Loucy (cell line): ENCODE measurements at regions not wholly inside any gene's neighbourhood (a gene's known extent, or its start where the extent isn't known, plus 50 kb on each side); places are given as distances from the start of the nearest gene placed in this dataset.
"Not testable (repeated sequence)": the region's sequence is repeated elsewhere in the genome, so short reads cannot be mapped to it uniquely, and the experiment has no call there.

Source experiments
- H2AFZ ChIP-seq: fragments of 200-600 bp; sonication (generic); 2 replicates; pipeline ENCODE4 v1.6.0; 2016; ENCODE audit warnings: antibody characterized with exemption, mild to moderate bottlenecking, low read length, moderate library complexity
- H3F3A ChIP-seq: fragments of 200-600 bp; 2 replicates; pipeline ENCODE4 v1.6.0; 2016; ENCODE audit warnings: antibody characterized with exemption, low read depth, mild to moderate bottlenecking
- H3K27me3 ChIP-seq: fragments of 200-600 bp; sonication (generic); 2 replicates; pipeline ENCODE4 v1.6.1; 2014; ENCODE audit warnings: low read length, mild to moderate bottlenecking; ENCODE audit not compliant: insufficient read depth, poor library complexity, severe bottlenecking
- H3K36me3 ChIP-seq: fragments of 200-600 bp; sonication (generic); 2 replicates; pipeline ENCODE4 v1.6.1; 2016; ENCODE audit warnings: low read length; ENCODE audit not compliant: insufficient read depth
- H3K4me1 ChIP-seq: fragments of 200-600 bp; sonication (generic); 2 replicates; pipeline ENCODE4 v1.5.1; 2014; ENCODE audit warnings: low read length, mild to moderate bottlenecking; ENCODE audit not compliant: insufficient read depth, poor library complexity, severe bottlenecking
- H3K4me2 ChIP-seq: fragments of 200-600 bp; sonication (generic); 2 replicates; pipeline ENCODE4 v1.6.0; 2014; ENCODE audit warnings: antibody characterized with exemption, low read length, low read depth, mild to moderate bottlenecking; ENCODE audit not compliant: poor library complexity, severe bottlenecking
- H3K4me3 ChIP-seq: fragments of 200-600 bp; sonication (generic); 2 replicates; pipeline ENCODE4 v1.5.1; 2014; ENCODE audit warnings: low read length, mild to moderate bottlenecking, mixed read lengths; ENCODE audit not compliant: poor library complexity, severe bottlenecking
- H3K79me2 ChIP-seq: fragments of 200-600 bp; sonication (generic); 2 replicates; pipeline ENCODE4 v1.6.1; 2014; ENCODE audit warnings: low read length; ENCODE audit not compliant: insufficient read depth
- H3K9ac ChIP-seq: fragments of 200-600 bp; sonication (generic); 2 replicates; pipeline ENCODE4 v1.6.0; 2014; ENCODE audit warnings: mild to moderate bottlenecking, low read depth, low read length, moderate library complexity; ENCODE audit not compliant: poor library complexity, severe bottlenecking
- H3K9me2 ChIP-seq: fragments of 200-600 bp; sonication (generic); replicated peaks from 2 replicates; pipeline ENCODE4 v1.6.1; 2016; ENCODE audit warnings: low read depth, low read length, mixed read lengths
- H3K9me3 ChIP-seq: fragments of 200-600 bp; sonication (generic); 2 replicates; pipeline ENCODE4 v1.6.1; 2014; ENCODE audit warnings: mild to moderate bottlenecking, antibody characterized with exemption, low read length, low read depth; ENCODE audit not compliant: insufficient read depth
- H4K20me1 ChIP-seq: fragments of 200-600 bp; sonication (generic); 2 replicates; pipeline ENCODE4 v1.6.0; 2014; ENCODE audit warnings: antibody characterized with exemption, low read length, mild to moderate bottlenecking; ENCODE audit not compliant: insufficient read depth, poor library complexity, severe bottlenecking
- EZH2phosphoT487 ChIP-seq: fragments of 200-600 bp; IDR thresholded peaks from 2 replicates; pipeline ENCODE4 v1.6.1; 2018; ENCODE audit warnings: antibody characterized with exemption, mild to moderate bottlenecking, moderate library complexity, borderline replicate concordance
- TF ChIP-seq, protein P1 (sequence below): fragments of 200-600 bp; sonication (generic); conservative IDR thresholded peaks from 2 replicates; pipeline ENCODE4 v1.5.1; 2014; ENCODE audit warnings: mild to moderate bottlenecking, antibody characterized with exemption, low read length

DNA sequence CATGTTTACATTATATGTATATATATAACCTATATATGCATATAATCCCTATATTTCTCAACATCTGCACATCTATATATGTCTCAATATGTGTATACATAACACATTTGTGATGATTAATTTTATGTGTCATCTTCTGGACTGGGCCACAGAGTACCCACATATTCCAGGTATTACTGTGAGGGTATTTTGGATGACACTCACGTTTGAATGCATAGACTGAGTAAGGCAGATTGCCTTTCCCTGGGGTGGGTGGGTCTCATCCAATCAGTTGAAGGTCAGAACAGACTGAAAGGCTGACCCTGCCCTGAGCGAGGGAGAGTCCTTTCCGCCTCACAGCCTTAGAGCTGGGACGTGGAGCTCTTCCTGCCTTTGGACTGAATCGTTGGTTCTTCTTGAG is 295.2 kb upstream of the PFKP start:
- no peak for TF ChIP-seq EZH2phosphoT487
- TF ChIP-seq, protein P1, sequence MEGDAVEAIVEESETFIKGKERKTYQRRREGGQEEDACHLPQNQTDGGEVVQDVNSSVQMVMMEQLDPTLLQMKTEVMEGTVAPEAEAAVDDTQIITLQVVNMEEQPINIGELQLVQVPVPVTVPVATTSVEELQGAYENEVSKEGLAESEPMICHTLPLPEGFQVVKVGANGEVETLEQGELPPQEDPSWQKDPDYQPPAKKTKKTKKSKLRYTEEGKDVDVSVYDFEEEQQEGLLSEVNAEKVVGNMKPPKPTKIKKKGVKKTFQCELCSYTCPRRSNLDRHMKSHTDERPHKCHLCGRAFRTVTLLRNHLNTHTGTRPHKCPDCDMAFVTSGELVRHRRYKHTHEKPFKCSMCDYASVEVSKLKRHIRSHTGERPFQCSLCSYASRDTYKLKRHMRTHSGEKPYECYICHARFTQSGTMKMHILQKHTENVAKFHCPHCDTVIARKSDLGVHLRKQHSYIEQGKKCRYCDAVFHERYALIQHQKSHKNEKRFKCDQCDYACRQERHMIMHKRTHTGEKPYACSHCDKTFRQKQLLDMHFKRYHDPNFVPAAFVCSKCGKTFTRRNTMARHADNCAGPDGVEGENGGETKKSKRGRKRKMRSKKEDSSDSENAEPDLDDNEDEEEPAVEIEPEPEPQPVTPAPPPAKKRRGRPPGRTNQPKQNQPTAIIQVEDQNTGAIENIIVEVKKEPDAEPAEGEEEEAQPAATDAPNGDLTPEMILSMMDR, result no peak
- Histone ChIP-seq H3F3A (no peaks in the 10 kb centered on the region), H3K4me1 (no peaks in the 10 kb centered on the region), H3K79me2 (no peaks in the 10 kb centered on the region), H3K9ac (no peak overlapping the region), H3K4me3 (no peak overlapping the region), H3K36me3 (no peaks in the 10 kb centered on the region), H3K27me3 (no peaks in the 10 kb centered on the region), H2AFZ (no peak overlapping the region), H3K4me2 (no peak overlapping the region), H3K9me3 (no peaks in the 10 kb centered on the region), H3K9me2 (no peaks in the 10 kb centered on the region), H4K20me1 (no peaks in the 10 kb centered on the region)

DNA sequence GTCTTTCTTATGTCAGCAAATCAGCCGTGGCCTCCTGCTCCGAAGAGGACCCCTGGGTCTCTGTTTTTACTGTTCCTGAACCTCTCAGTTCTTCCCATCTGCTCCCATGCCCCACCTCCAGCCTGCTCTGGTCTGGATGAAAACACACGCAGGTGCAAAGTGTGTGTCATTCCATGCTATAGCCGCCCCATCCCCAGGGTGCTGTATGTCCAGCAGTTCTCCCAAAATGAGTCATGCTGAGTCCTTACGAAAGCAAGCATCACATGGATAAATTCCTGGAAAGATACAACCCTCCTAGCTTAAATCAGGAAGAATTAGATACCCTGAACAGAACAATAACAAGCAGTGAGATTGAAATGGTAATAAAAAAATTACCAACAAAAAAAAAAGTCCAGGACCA is 300.1 kb upstream of the PFKP start:
- not testable (repeated sequence) for H3K36me3 ChIP-seq, H3K9me2 ChIP-seq, H3K4me2 ChIP-seq, H3K9ac ChIP-seq, H3K27me3 ChIP-seq, H3K9me3 ChIP-seq, H3K4me3 ChIP-seq, H4K20me1 ChIP-seq, H3F3A ChIP-seq, H3K79me2 ChIP-seq, H3K4me1 ChIP-seq, H2AFZ ChIP-seq

DNA sequence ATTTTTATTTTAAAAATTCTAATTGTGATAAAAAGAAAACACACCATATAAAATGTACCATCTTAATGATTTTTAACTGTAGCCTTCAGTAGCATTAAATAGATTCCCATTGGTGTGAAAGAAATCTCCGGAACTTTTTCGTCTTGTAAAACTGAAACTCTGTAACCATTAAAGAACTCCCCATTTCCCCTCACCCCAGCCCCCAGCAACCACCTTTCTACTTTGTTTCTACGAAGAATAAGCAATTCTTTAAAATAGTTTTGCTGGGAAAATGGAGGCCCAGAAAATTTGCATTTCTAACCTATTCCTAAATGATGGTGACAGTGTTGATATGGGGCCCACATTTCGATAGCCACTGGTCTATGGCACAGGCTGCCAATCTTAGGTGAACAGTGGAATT is 305.4 kb upstream of the PFKP start:
- Histone ChIP-seq H2AFZ (no peak overlapping the region), H3K36me3 (no peaks in the 10 kb centered on the region), H3K27me3 (no peaks in the 10 kb centered on the region), H3K9ac (no peak overlapping the region), H4K20me1 (no peaks in the 10 kb centered on the region), H3K4me3 (no peak overlapping the region), H3K9me2 (no peaks in the 10 kb centered on the region), H3K4me2 (no peak overlapping the region), H3K79me2 (no peaks in the 10 kb centered on the region), H3F3A (no peaks in the 10 kb centered on the region), H3K4me1 (no peaks in the 10 kb centered on the region), H3K9me3 (no peaks in the 10 kb centered on the region)
- TF ChIP-seq, protein P1, result no peak
- no peak for TF ChIP-seq EZH2phosphoT487

DNA sequence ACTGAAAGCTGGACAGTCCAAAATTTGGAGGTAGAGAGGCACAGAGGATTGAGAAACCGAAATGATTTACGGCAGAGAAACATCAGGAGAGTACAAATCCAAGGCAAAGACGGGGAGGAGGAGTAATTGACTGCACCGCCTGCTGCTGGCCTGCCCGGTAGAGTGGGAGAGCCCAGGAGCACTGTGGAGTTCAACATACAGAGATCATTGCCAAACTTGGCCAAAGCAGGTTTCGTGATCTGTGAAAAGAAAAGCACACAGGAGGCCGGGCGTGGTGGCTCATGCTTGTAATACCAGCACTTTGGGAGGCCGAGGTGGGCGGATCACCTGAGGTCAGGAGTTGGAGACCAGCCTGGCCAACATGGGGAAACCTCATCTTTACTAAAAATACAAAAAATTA is 306.0 kb upstream of the PFKP start:
- no peaks in the 10 kb centered on the region for H3K9me2 ChIP-seq
- no peaks in the 10 kb centered on the region for H3K27me3 ChIP-seq
- no peak overlapping the region for H2AFZ ChIP-seq
- no peak overlapping the region for H3K4me3 ChIP-seq
- no peak overlapping the region for H3K4me2 ChIP-seq
- TF ChIP-seq, protein P1, result no peak
- TF ChIP-seq EZH2phosphoT487, result no peak
- no peaks in the 10 kb centered on the region for H4K20me1 ChIP-seq
- H3K9ac ChIP-seq, result no peak overlapping the region
- H3K36me3 ChIP-seq, result no peaks in the 10 kb centered on the region
- H3K4me1 ChIP-seq, result no peaks in the 10 kb centered on the region
- no peaks in the 10 kb centered on the region for H3K79me2 ChIP-seq
- H3K9me3 ChIP-seq, result no peaks in the 10 kb centered on the region
- no peaks in the 10 kb centered on the region for H3F3A ChIP-seq
